GM12864 (cell line): ENCODE measurements at regions not wholly inside any gene's neighbourhood (a gene's known extent, or its start where the extent isn't known, plus 50 kb on each side); places are given as distances from the start of the nearest gene placed in this dataset.

Source experiments
- DNase-seq: peaks from one replicate; pipeline ENCODE4 v3.0.0-alpha.2; 2011; ENCODE audit warnings: low read depth
- H3K4me3 ChIP-seq: 2 replicates; pipeline ENCODE4 v1.5.1; 2011; ENCODE audit warnings: mild to moderate bottlenecking, low read depth, low read length, control low read depth
- CTCF ChIP-seq: IDR thresholded peaks from 2 replicates; pipeline ENCODE4 v1.5.1; 2011; ENCODE audit warnings: low read depth, mild to moderate bottlenecking, moderate library complexity, low read length, control low read depth, inconsistent platforms; ENCODE audit errors: missing control alignments

GRCh38 chr17:12545877-12546513 lies 119.7 kb upstream of the MYOCD start:
- DNase-seq = peak; percentile 27
- peak; percentile 88 for TF ChIP-seq CTCF
- no peak overlapping the region for H3K4me3 ChIP-seq

GRCh38 chr17:12546983-12547382 lies 118.7 kb upstream of the MYOCD start:
- no peak overlapping the region for H3K4me3 ChIP-seq
- DNase-seq = no peak
- no peak for TF ChIP-seq CTCF

DNA sequence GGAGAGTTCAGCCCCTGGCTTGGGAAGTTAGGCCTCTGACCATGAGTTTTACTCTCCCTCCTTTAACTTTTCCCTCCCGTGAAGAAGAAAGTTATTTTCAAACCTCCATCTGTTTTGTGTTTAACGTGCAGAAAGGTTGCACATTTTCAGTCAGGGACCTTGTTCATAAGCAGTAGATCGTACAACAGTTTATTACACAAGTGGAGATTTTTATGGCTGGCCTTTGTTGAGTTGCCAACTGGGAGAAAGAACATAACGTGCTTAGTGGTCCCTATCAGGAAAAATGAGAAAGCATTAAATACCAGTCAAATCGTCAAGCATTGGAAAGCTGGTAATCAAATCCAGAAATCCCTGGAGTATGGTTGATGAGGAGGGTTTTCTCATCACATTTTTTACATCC lies 117.9 kb upstream of the MYOCD start:
- TF ChIP-seq CTCF = no peak
- H3K4me3 ChIP-seq = no peak overlapping the region
- no peak for DNase-seq

GRCh38 chr17:12548558-12548957 lies 117.1 kb upstream of the MYOCD start:
- DNase-seq = no peak

GRCh38 chr17:12549499-12550041 lies 116.1 kb upstream of the MYOCD start:
- H3K4me3 ChIP-seq = no peak overlapping the region
- TF ChIP-seq CTCF = no peak
- DNase-seq = no peak

More at GRCh38 chr17:12548558-12548957, 117.1 kb upstream of the MYOCD start:
- no peak overlapping the region for H3K4me3 ChIP-seq
- TF ChIP-seq CTCF = no peak

GRCh38 chr17:12553625-12554024 lies 112.1 kb upstream of the MYOCD start:
- DNase-seq = no peak
- no peak for TF ChIP-seq CTCF
- no peak overlapping the region for H3K4me3 ChIP-seq

DNA sequence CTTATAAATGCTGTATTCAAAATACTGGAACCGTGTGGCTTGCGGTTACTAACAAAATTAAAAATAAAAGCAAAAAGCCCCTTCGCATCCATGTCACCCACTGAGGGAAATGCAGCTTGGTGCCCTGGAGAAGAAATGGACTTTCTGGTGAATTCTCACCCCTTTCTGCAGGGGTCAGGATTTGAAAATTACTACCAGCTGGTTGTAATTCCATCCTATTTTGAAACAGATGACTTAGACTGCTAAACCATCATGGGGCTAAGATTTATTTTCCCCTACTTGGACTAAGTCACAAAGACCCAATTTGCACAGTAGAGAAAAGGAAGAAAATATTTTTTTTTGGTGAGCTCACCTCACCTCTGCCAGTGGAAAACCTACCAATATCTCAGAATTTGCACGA lies 111.4 kb upstream of the MYOCD start:
- TF ChIP-seq CTCF = no peak
- no peak for DNase-seq
- H3K4me3 ChIP-seq = no peak overlapping the region
